K562 (cell line): ENCODE measurements at regions not wholly inside any gene's neighbourhood (a gene's known extent, or its start where the extent isn't known, plus 50 kb on each side); places are given as distances from the start of the nearest gene placed in this dataset.

Source experiments
- ATAC-seq: fragments of 200-7000 bp; cut with Tn5 transposase; 3 replicates; pipeline ENCODE4 v1.9.1; 2020; ENCODE audit warnings: moderate library complexity
- BruUV-seq: library from RNA; stranded (reverse); fragments of 400-500 nt; replicated peaks from 2 replicates; lab custom pipeline; 2021; lab: Mats Ljungman, UMichigan
- CTCF ChIA-PET: fragments of 300-600 bp; formaldehyde crosslinking; extraction: SDS; loops from one replicate; lab custom pipeline; 2021; ENCODE audit warnings: low intra/inter-chr PET ratio; lab: Yijun Ruan, JAX
- POLR2A ChIA-PET: fragments of 300-600, 350-650 bp; sonication (Branson Sonifier 250); formaldehyde crosslinking; extraction: SDS; loops from one replicate; lab custom pipeline; 2021; ENCODE audit warnings: antibody characterized with exemption, inconsistent platforms; lab: Yijun Ruan, JAX
- DNase-seq, 4 experiments: peaks; one replicate each; pipeline versions ENCODE4 v3.0.0 to v3.0.0-alpha.2; 2011 to 2018; ENCODE audit warnings: low spot score in 3 of 4, mixed read lengths in 3 of 4; ENCODE audit errors: extremely low read depth in 1 of 4
- FAIRE-seq: peaks from 2 replicates; lab custom pipeline; 2011; peaks lifted over from hg19 to GRCh38; lab: Jason Lieb, UNC
- H2AFZ ChIP-seq: 2 replicates; pipeline ENCODE4 v1.6.0; 2011; ENCODE audit warnings: low read depth, low read length, control low read depth, inconsistent platforms
- H3K27ac ChIP-seq: fragments of 200-600 bp; 3 replicates; pipeline ENCODE4 v1.8.0; 2011; ENCODE audit warnings: low read depth, mild to moderate bottlenecking, control low read depth, inconsistent platforms, low read length, moderate library complexity, mixed read lengths; ENCODE audit errors: extremely low read depth
- H3K27me3 ChIP-seq, 2 experiments: fragments of 300-600 bp in 1 of 2; 2 replicates in 1 of 2; 3 replicates in 1 of 2; pipeline versions ENCODE4 v1.6.0 to v1.8.0; 2011; ENCODE audit warnings: inconsistent platforms in 2 of 2, low read length in 2 of 2, mild to moderate bottlenecking in 1 of 2, mixed read lengths in 1 of 2, moderate library complexity in 1 of 2; ENCODE audit not compliant: control insufficient read depth in 2 of 2, insufficient read depth in 2 of 2
- H3K36me3 ChIP-seq: fragments of 300-600 bp; 3 replicates; pipeline ENCODE4 v1.8.0; 2011; ENCODE audit warnings: mild to moderate bottlenecking, low read length, inconsistent platforms; ENCODE audit not compliant: control insufficient read depth, insufficient read depth
- H3K4me1 ChIP-seq, 2 experiments: fragments of 200-600 bp in 1 of 2; replicated peaks in 1 of 2; 2 replicates in 1 of 2; 3 replicates in 1 of 2; pipeline versions ENCODE4 v1.5.1 to v1.8.0; 2011; ENCODE audit warnings: inconsistent platforms in 2 of 2, low read length in 2 of 2, mild to moderate bottlenecking in 1 of 2, mixed read lengths in 1 of 2, moderate library complexity in 1 of 2; ENCODE audit not compliant: control insufficient read depth in 2 of 2, insufficient read depth in 2 of 2
- H3K4me2 ChIP-seq: 2 replicates; pipeline ENCODE4 v1.6.1; 2011; ENCODE audit warnings: low read length, control low read depth, inconsistent platforms, mixed read lengths; ENCODE audit not compliant: insufficient read depth
- H3K4me3 ChIP-seq: fragments of 200-600 bp; sonication (generic), shearing (Covaris generic); 2 replicates; pipeline ENCODE4 v1.5.1; 2016; ENCODE audit warnings: control low read depth, inconsistent platforms
- H3K79me2 ChIP-seq: fragments of 200-600 bp; 3 replicates; pipeline ENCODE4 v1.8.0; 2011; ENCODE audit warnings: low read length, inconsistent platforms; ENCODE audit not compliant: control insufficient read depth, insufficient read depth
- H3K9ac ChIP-seq, 2 experiments: 2 replicates each; pipeline versions ENCODE4 v1.6.0 to v1.6.1; 2011; ENCODE audit warnings: low read depth in 2 of 2, low read length in 2 of 2, control low read depth in 1 of 2, inconsistent platforms in 1 of 2, mild to moderate bottlenecking in 1 of 2, mixed read lengths in 1 of 2; ENCODE audit not compliant: insufficient read depth in 1 of 2
- H3K9me1 ChIP-seq: one replicate; pipeline ENCODE4 v1.6.0; 2011; ENCODE audit warnings: inconsistent platforms, mild to moderate bottlenecking, low read length, moderate library complexity; ENCODE audit not compliant: control insufficient read depth, insufficient read depth
- H3K9me3 ChIP-seq: replicated peaks from 2 replicates; pipeline ENCODE4 v1.5.1; 2011; ENCODE audit warnings: low read depth, low read length, inconsistent platforms; ENCODE audit not compliant: control insufficient read depth, insufficient read depth
- H4K20me1 ChIP-seq: replicated peaks from 2 replicates; pipeline ENCODE4 v1.6.1; 2011; ENCODE audit warnings: low read length, inconsistent platforms, mixed read lengths; ENCODE audit not compliant: control insufficient read depth, insufficient read depth
- BDP1 ChIP-seq: IDR thresholded peaks from 3 replicates; pipeline ENCODE4 v1.6.1; 2011; ENCODE audit not compliant: insufficient read length, insufficient read depth
- BRD9 ChIP-seq: fragments of 450-650 bp; IDR thresholded peaks from 2 replicates; pipeline ENCODE4 v1.6.1; 2018; ENCODE audit warnings: low read depth; ENCODE audit not compliant: partially characterized antibody
- CBFB ChIP-seq: sonication (generic); formaldehyde crosslinking; IDR thresholded peaks from 2 replicates; pipeline ENCODE4 v1.4.0; 2020; ENCODE audit warnings: mild to moderate bottlenecking, missing genetic modification reagents
- ETS2 ChIP-seq: IDR thresholded peaks from 2 replicates; pipeline ENCODE4 v1.6.1; 2016; ENCODE audit warnings: borderline replicate concordance, missing genetic modification characterization, mild to moderate bottlenecking, moderate library complexity, missing compliant biosample characterization; ENCODE audit not compliant: poor library complexity, severe bottlenecking
- HDAC1 ChIP-seq, 2 experiments: fragments of 450-650 bp; IDR thresholded peaks; 2 replicates each; pipeline ENCODE4 v1.6.1; 2016 to 2017; ENCODE audit warnings: inconsistent platforms in 1 of 2, mild to moderate bottlenecking in 1 of 2, moderate library complexity in 1 of 2
- ILK ChIP-seq: fragments of 450-650 bp; IDR thresholded peaks from 2 replicates; pipeline ENCODE4 v1.6.1; 2016; ENCODE audit warnings: missing genetic modification characterization, low read depth, mild to moderate bottlenecking, missing compliant biosample characterization, moderate library complexity, borderline replicate concordance
- KDM4B ChIP-seq, 2 experiments: fragments of 450-650 bp in 1 of 2; sonication (generic) in 1 of 2; IDR thresholded peaks; 2 replicates each; pipeline ENCODE4 v1.6.1; 2016 to 2017; ENCODE audit warnings: borderline replicate concordance in 2 of 2, antibody characterized with exemption in 1 of 2, low read depth in 1 of 2, mild to moderate bottlenecking in 1 of 2
- LARP7 ChIP-seq: fragments of 450-650 bp; IDR thresholded peaks from 2 replicates; pipeline ENCODE4 v1.6.1; 2016
- ZBTB8A ChIP-seq: fragments of 450-650 bp; IDR thresholded peaks from 2 replicates; pipeline ENCODE4 v1.6.1; 2018; ENCODE audit warnings: mild to moderate bottlenecking, moderate library complexity; ENCODE audit not compliant: partially characterized antibody
- ZFP36 ChIP-seq: fragments of 150-350 bp; IDR thresholded peaks from 2 replicates; pipeline ENCODE4 v1.6.1; 2018; ENCODE audit warnings: low read length, low read depth; ENCODE audit not compliant: partially characterized antibody
- WGBS: fragments of 100-300 bp; shearing (Covaris generic); methylation state at CpG from one replicate; pipeline ENCODE4 v1.1.6; 2016; ENCODE audit warnings: low coverage, mixed read lengths; ENCODE audit not compliant: insufficient coverage; ENCODE audit errors: missing lambda C conversion rate; 5-methylcytosine and 5-hydroxymethylcytosine counted together
- in situ Hi-C: fragments of 300-500 bp; cut with MboI; formaldehyde crosslinking; loops from 4 replicates; pipeline ENCODE4 v1.15.0; 2018; ENCODE audit warnings: inconsistent platforms, mixed read lengths
- intact Hi-C: fragments of 100-400 bp; cut with micrococcal nuclease; formaldehyde crosslinking; loops from 2 replicates; pipeline ENCODE4 v1.14.2; 2022
- TF ChIP-seq, protein P1 (sequence below): fragments of 250-450 bp; sonication (Bioruptor Pico); IDR thresholded peaks from 2 replicates; pipeline ENCODE4 v1.5.0; 2021; ENCODE audit warnings: mild to moderate bottlenecking, borderline replicate concordance
- TF ChIP-seq, protein P2 (sequence below): fragments of 250-450 bp; sonication (Bioruptor Pico); IDR thresholded peaks from 2 replicates; pipeline ENCODE4 v1.4.0; 2020
- TF ChIP-seq, protein P3 (sequence below): sonication (generic); formaldehyde crosslinking; IDR thresholded peaks from 2 replicates; pipeline ENCODE4 v1.8.1; 2023; ENCODE audit warnings: mild to moderate bottlenecking, missing genetic modification reagents
- TF ChIP-seq, protein P4 (sequence below): IDR thresholded peaks from 2 replicates; pipeline ENCODE4 v1.6.1; 2012; ENCODE audit warnings: low read depth, low read length, improper control_type of control experiment, borderline replicate concordance

DNA sequence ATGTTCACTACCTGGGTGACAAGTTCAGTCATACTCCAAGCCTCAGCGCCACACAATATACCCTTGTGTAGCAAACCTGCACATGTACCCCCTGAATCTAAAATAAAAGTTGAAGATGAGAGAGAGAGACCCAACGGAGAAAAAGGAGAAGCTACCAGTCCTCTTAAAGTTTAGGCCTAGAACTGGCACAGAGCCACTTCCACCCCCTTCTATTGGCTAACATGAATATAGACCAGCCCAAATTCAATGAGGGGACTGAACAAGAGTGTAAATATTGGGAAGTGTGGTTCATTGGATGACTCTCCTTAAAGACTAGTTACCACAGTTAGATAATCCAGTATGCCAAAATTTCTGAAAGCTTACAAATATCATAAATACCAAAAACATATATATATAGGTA, 139.9 kb upstream of the ATP1B1 start:
- Histone ChIP-seq H2AFZ (no peak overlapping the region), H3K36me3 (no peaks in the 10 kb centered on the region), H3K79me2 (no peaks in the 10 kb centered on the region), H3K4me2 (no peak overlapping the region), H4K20me1 (no peaks in the 10 kb centered on the region), H3K27me3 (peaks cover 0 to 4% of the 10 kb centered on the region in 2 experiments; a peak in 2 of 5 replicates), H3K4me3 (no peak overlapping the region), H3K9ac (no peak overlapping the region)
- POLR2A ChIA-PET, result interaction anchor here (0.7 kb wide), 1 partner anchor 145 kb away, joined by 3 read pairs; no protein-coding TSS in a partner anchor
- no TSS peak for BruUV-seq
- no peak for DNase-seq
- no peak for FAIRE-seq
- no peak for TF ChIP-seq HDAC1 (IDR thresholded peaks at IDR 0.05)
- TF ChIP-seq, protein P1, sequence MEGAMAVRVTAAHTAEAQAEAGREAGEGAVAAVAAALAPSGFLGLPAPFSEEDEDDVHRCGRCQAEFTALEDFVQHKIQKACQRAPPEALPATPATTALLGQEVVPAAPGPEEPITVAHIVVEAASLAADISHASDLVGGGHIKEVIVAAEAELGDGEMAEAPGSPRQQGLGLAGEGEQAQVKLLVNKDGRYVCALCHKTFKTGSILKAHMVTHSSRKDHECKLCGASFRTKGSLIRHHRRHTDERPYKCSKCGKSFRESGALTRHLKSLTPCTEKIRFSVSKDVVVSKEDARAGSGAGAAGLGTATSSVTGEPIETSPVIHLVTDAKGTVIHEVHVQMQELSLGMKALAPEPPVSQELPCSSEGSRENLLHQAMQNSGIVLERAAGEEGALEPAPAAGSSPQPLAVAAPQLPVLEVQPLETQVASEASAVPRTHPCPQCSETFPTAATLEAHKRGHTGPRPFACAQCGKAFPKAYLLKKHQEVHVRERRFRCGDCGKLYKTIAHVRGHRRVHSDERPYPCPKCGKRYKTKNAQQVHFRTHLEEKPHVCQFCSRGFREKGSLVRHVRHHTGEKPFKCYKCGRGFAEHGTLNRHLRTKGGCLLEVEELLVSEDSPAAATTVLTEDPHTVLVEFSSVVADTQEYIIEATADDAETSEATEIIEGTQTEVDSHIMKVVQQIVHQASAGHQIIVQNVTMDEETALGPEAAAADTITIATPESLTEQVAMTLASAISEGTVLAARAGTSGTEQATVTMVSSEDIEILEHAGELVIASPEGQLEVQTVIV (CRISPR knock-in tag), result no peak
- no peak for TF ChIP-seq ZFP36
- TF ChIP-seq KDM4B (IDR thresholded peaks at IDR 0.05; ENCODE audit: borderline replicate concordance in 2 of 2, low read depth in 1 of 2), result no peak
- no peak for TF ChIP-seq ETS2 (tag)
- TF ChIP-seq, protein P2, sequence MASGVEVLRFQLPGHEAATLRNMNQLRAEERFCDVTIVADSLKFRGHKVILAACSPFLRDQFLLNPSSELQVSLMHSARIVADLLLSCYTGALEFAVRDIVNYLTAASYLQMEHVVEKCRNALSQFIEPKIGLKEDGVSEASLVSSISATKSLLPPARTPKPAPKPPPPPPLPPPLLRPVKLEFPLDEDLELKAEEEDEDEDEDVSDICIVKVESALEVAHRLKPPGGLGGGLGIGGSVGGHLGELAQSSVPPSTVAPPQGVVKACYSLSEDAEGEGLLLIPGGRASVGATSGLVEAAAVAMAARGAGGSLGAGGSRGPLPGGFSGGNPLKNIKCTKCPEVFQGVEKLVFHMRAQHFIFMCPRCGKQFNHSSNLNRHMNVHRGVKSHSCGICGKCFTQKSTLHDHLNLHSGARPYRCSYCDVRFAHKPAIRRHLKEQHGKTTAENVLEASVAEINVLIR, result no peak
- no peak for TF ChIP-seq BRD9
- TF ChIP-seq, protein P3, sequence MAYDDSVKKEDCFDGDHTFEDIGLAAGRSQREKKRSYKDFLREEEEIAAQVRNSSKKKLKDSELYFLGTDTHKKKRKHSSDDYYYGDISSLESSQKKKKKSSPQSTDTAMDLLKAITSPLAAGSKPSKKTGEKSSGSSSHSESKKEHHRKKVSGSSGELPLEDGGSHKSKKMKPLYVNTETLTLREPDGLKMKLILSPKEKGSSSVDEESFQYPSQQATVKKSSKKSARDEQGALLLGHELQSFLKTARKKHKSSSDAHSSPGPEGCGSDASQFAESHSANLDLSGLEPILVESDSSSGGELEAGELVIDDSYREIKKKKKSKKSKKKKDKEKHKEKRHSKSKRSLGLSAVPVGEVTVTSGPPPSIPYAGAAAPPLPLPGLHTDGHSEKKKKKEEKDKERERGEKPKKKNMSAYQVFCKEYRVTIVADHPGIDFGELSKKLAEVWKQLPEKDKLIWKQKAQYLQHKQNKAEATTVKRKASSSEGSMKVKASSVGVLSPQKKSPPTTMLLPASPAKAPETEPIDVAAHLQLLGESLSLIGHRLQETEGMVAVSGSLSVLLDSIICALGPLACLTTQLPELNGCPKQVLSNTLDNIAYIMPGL, result no peak
- no peak for TF ChIP-seq ZBTB8A
- TF ChIP-seq CBFB (CRISPR knock-in tag), result no peak
- no peak for TF ChIP-seq LARP7
- TF ChIP-seq, protein P4, sequence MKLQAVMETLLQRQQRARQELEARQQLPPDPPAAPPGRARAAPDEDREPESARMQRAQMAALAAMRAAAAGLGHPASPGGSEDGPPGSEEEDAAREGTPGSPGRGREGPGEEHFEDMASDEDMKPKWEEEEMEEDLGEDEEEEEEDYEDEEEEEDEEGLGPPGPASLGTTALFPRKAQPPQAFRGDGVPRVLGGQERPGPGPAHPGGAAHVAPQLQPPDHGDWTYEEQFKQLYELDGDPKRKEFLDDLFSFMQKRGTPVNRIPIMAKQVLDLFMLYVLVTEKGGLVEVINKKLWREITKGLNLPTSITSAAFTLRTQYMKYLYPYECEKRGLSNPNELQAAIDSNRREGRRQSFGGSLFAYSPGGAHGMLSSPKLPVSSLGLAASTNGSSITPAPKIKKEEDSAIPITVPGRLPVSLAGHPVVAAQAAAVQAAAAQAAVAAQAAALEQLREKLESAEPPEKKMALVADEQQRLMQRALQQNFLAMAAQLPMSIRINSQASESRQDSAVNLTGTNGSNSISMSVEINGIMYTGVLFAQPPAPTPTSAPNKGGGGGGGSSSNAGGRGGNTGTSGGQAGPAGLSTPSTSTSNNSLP, result no peak
- TF ChIP-seq BDP1, result no peak
- no peak for TF ChIP-seq ILK (tag)
- TF ChIP-seq, all 486 proteins: peak for 0
- CTCF ChIA-PET, result no interaction called here
- in situ Hi-C loops (no loop called here), intact Hi-C loops (no loop called here)
- H3K4me1 ChIP-seq, result no peaks in the 10 kb centered on the region
- no peaks in the 10 kb centered on the region for H3K9me3 ChIP-seq
- no peak overlapping the region for H3K27ac ChIP-seq
- no peaks in the 10 kb centered on the region for H3K9me1 ChIP-seq
- ATAC-seq, result no peak
- WGBS, result 0% methylated on average over 2 of the region's 2 CpGs
